GM23338 (cell line): ENCODE measurements at regions not wholly inside any gene's neighbourhood (a gene's known extent, or its start where the extent isn't known, plus 50 kb on each side); places are given as distances from the start of the nearest gene placed in this dataset.

Experiments
- ATAC-seq: fragments of 200-7000 bp; cut with Tn5 transposase; 3 replicates; pipeline ENCODE4 v1.9.1; 2020
- DNase-seq: peaks from one replicate; pipeline ENCODE4 v3.0.0-alpha.2; 2015; ENCODE audit warnings: low spot score
- H2AFZ ChIP-seq: fragments of 200-600 bp; sonication (generic); 2 replicates; pipeline ENCODE4 v1.8.0; 2016; ENCODE audit warnings: antibody characterized with exemption, mild to moderate bottlenecking, moderate library complexity
- H3F3A ChIP-seq: fragments of 200-600 bp; sonication (generic); replicated peaks from 2 replicates; pipeline ENCODE4 v1.8.0; 2017; ENCODE audit warnings: antibody characterized with exemption, mixed run types, low read depth
- H3K27ac ChIP-seq: fragments of 200-600 bp; sonication (generic); 2 replicates; pipeline ENCODE4 v1.6.1; 2016; ENCODE audit warnings: low read depth
- H3K27me3 ChIP-seq: fragments of 200-600 bp; sonication (generic); 2 replicates; pipeline ENCODE4 v1.8.0; 2016; ENCODE audit warnings: mild to moderate bottlenecking, mixed run types, moderate library complexity; ENCODE audit not compliant: insufficient read depth
- H3K36me3 ChIP-seq: fragments of 200-600 bp; sonication (generic); 2 replicates; pipeline ENCODE4 v1.8.0; 2016; ENCODE audit warnings: mild to moderate bottlenecking; ENCODE audit not compliant: insufficient read depth
- H3K4me1 ChIP-seq: fragments of 200-600 bp; sonication (generic); 2 replicates; pipeline ENCODE4 v1.8.0; 2016; ENCODE audit warnings: mild to moderate bottlenecking, moderate library complexity; ENCODE audit not compliant: insufficient read depth
- H3K4me2 ChIP-seq: fragments of 200-600 bp; sonication (generic); 2 replicates; pipeline ENCODE4 v1.7.1; 2017; ENCODE audit warnings: mixed run types
- H3K4me3 ChIP-seq: fragments of 200-600 bp; sonication (generic); 2 replicates; pipeline ENCODE4 v1.6.1; 2016; ENCODE audit warnings: mixed run types
- H3K79me2 ChIP-seq: fragments of 200-600 bp; sonication (generic); replicated peaks from 2 replicates; pipeline ENCODE4 v1.8.0; 2017; ENCODE audit warnings: mild to moderate bottlenecking; ENCODE audit not compliant: insufficient read depth
- H3K9me2 ChIP-seq: fragments of 200-600 bp; sonication (generic); 2 replicates; pipeline ENCODE4 v1.8.0; 2017; ENCODE audit not compliant: insufficient read depth
- H4K20me1 ChIP-seq: fragments of 200-600 bp; sonication (generic); replicated peaks from 2 replicates; pipeline ENCODE4 v1.8.0; 2017; ENCODE audit warnings: mild to moderate bottlenecking; ENCODE audit not compliant: insufficient read depth
- H3K27ac Mint-ChIP-seq: 2 replicates; pipeline ENCODE4 v1.8.0; 2020; ENCODE audit warnings: inconsistent platforms, mild to moderate bottlenecking, moderate library complexity, mixed read lengths
- H3K27me3 Mint-ChIP-seq: 3 replicates; pipeline ENCODE4 v1.8.0; 2022; ENCODE audit warnings: low read depth, mild to moderate bottlenecking, moderate library complexity, mixed read lengths, inconsistent platforms; ENCODE audit not compliant: insufficient read depth, poor library complexity
- H3K36me3 Mint-ChIP-seq: 3 replicates; pipeline ENCODE4 v1.8.0; 2021; ENCODE audit warnings: low read depth, mild to moderate bottlenecking, inconsistent platforms, moderate library complexity, mixed read lengths
- H3K4me1 Mint-ChIP-seq: 3 replicates; pipeline ENCODE4 v1.8.0; 2020; ENCODE audit warnings: mild to moderate bottlenecking, inconsistent platforms, mixed read lengths
- H3K4me3 Mint-ChIP-seq: 3 replicates; pipeline ENCODE4 v1.8.0; 2021; ENCODE audit warnings: moderate library complexity, mild to moderate bottlenecking, inconsistent platforms, mixed read lengths
- H3K9me3 Mint-ChIP-seq: 3 replicates; pipeline ENCODE4 v1.8.0; 2020; ENCODE audit warnings: moderate library complexity, mild to moderate bottlenecking, inconsistent platforms, mixed read lengths
- CREB1 ChIP-seq: fragments of 250-450 bp; sonication (Bioruptor Pico); IDR thresholded peaks from 2 replicates; pipeline ENCODE4 v1.5.0; 2020; ENCODE audit warnings: low read depth, mild to moderate bottlenecking, moderate library complexity
- CTCF ChIP-seq, 2 experiments: fragments of 200-600 bp in 1 of 2; sonication (generic) in 1 of 2; conservative IDR thresholded peaks; 2 replicates each; pipeline versions ENCODE4 v1.5.1 to v1.6.1; 2016 to 2017; ENCODE audit warnings: antibody characterized with exemption in 2 of 2, low read depth in 2 of 2, mild to moderate bottlenecking in 2 of 2, moderate library complexity in 1 of 2
- EZH2 ChIP-seq: fragments of 200-600 bp; sonication (generic); IDR thresholded peaks from one replicate; pipeline ENCODE4 v1.8.0; 2017; ENCODE audit warnings: antibody characterized with exemption, mild to moderate bottlenecking, low read depth; ENCODE audit not compliant: unreplicated experiment
- EZH2phosphoT487 ChIP-seq: fragments of 200-600 bp; sonication (generic); IDR thresholded peaks from one replicate; pipeline ENCODE4 v1.8.1; 2018; ENCODE audit warnings: antibody characterized with exemption; ENCODE audit not compliant: unreplicated experiment
- JUNB ChIP-seq: IDR thresholded peaks from one replicate; pipeline ENCODE4 v1.6.1; 2016; ENCODE audit warnings: antibody characterized with exemption; ENCODE audit not compliant: unreplicated experiment
- NANOG ChIP-seq: IDR thresholded peaks from 2 replicates; pipeline ENCODE4 v1.6.1; 2016; ENCODE audit warnings: antibody characterized with exemption, borderline replicate concordance
- POLR2AphosphoS5 ChIP-seq: IDR thresholded peaks from 2 replicates; pipeline ENCODE4 v1.6.1; 2016; ENCODE audit warnings: antibody characterized with exemption, low read depth
- REST ChIP-seq: IDR thresholded peaks from one replicate; pipeline ENCODE4 v1.6.1; 2018; ENCODE audit warnings: antibody characterized with exemption; ENCODE audit not compliant: unreplicated experiment
- STAT1 ChIP-seq: IDR thresholded peaks from one replicate; pipeline ENCODE4 v1.6.1; 2016; ENCODE audit warnings: antibody characterized with exemption; ENCODE audit not compliant: unreplicated experiment
- ZNF114 ChIP-seq: fragments of 250-450 bp; sonication (Bioruptor Pico); IDR thresholded peaks from 2 replicates; pipeline ENCODE4 v1.5.0; 2020; ENCODE audit warnings: mild to moderate bottlenecking, moderate library complexity
- ZNF331 ChIP-seq: fragments of 250-450 bp; sonication (Bioruptor Pico); IDR thresholded peaks from 2 replicates; pipeline ENCODE4 v1.5.0; 2020; ENCODE audit warnings: low read depth, mild to moderate bottlenecking, moderate library complexity
- TF ChIP-seq, protein P1 (sequence below): IDR thresholded peaks from 2 replicates; pipeline ENCODE4 v1.6.1; 2016; ENCODE audit warnings: antibody characterized with exemption
- TF ChIP-seq, protein P2 (sequence below): fragments of 250-450 bp; sonication (Bioruptor Pico); IDR thresholded peaks from 2 replicates; pipeline ENCODE4 v1.5.0; 2020; ENCODE audit warnings: mild to moderate bottlenecking, moderate library complexity

GRCh38 chr4:182133033-182133432 is 110.2 kb upstream of the TENM3 start:
- Histone ChIP-seq H3K4me2 (no peak overlapping the region), H3K4me3 (no peak overlapping the region), H2AFZ (no peak overlapping the region), H3K79me2 (no peaks in the 10 kb centered on the region), H3F3A (no peaks in the 10 kb centered on the region), H3K27me3 (no peaks in the 10 kb centered on the region), H3K27ac (no peak overlapping the region), H3K9me2 (no peaks in the 10 kb centered on the region), H3K4me1 (peaks cover 17% of the 10 kb centered on the region), H4K20me1 (no peaks in the 10 kb centered on the region), H3K36me3 (no peaks in the 10 kb centered on the region)
- DNase-seq: no peak
- peaks cover 17% of the 10 kb centered on the region for H3K4me1 Mint-ChIP-seq
- H3K27me3 Mint-ChIP-seq: no peaks in the 10 kb centered on the region
- H3K4me3 Mint-ChIP-seq: no peak overlapping the region
- ATAC-seq: no peak
- no peak for TF ChIP-seq EZH2phosphoT487
- TF ChIP-seq NANOG: no peak
- no peak for TF ChIP-seq STAT1
- TF ChIP-seq, protein P1, sequence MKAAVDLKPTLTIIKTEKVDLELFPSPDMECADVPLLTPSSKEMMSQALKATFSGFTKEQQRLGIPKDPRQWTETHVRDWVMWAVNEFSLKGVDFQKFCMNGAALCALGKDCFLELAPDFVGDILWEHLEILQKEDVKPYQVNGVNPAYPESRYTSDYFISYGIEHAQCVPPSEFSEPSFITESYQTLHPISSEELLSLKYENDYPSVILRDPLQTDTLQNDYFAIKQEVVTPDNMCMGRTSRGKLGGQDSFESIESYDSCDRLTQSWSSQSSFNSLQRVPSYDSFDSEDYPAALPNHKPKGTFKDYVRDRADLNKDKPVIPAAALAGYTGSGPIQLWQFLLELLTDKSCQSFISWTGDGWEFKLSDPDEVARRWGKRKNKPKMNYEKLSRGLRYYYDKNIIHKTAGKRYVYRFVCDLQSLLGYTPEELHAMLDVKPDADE: no peak
- no peak for TF ChIP-seq REST
- no peak for TF ChIP-seq JUNB
- TF ChIP-seq ZNF331 (CRISPR knock-in tag): no peak
- TF ChIP-seq CTCF (conservative IDR thresholded peaks at IDR 0.05; ENCODE audit: low read depth in 2 of 2): no peak
- TF ChIP-seq, protein P2, sequence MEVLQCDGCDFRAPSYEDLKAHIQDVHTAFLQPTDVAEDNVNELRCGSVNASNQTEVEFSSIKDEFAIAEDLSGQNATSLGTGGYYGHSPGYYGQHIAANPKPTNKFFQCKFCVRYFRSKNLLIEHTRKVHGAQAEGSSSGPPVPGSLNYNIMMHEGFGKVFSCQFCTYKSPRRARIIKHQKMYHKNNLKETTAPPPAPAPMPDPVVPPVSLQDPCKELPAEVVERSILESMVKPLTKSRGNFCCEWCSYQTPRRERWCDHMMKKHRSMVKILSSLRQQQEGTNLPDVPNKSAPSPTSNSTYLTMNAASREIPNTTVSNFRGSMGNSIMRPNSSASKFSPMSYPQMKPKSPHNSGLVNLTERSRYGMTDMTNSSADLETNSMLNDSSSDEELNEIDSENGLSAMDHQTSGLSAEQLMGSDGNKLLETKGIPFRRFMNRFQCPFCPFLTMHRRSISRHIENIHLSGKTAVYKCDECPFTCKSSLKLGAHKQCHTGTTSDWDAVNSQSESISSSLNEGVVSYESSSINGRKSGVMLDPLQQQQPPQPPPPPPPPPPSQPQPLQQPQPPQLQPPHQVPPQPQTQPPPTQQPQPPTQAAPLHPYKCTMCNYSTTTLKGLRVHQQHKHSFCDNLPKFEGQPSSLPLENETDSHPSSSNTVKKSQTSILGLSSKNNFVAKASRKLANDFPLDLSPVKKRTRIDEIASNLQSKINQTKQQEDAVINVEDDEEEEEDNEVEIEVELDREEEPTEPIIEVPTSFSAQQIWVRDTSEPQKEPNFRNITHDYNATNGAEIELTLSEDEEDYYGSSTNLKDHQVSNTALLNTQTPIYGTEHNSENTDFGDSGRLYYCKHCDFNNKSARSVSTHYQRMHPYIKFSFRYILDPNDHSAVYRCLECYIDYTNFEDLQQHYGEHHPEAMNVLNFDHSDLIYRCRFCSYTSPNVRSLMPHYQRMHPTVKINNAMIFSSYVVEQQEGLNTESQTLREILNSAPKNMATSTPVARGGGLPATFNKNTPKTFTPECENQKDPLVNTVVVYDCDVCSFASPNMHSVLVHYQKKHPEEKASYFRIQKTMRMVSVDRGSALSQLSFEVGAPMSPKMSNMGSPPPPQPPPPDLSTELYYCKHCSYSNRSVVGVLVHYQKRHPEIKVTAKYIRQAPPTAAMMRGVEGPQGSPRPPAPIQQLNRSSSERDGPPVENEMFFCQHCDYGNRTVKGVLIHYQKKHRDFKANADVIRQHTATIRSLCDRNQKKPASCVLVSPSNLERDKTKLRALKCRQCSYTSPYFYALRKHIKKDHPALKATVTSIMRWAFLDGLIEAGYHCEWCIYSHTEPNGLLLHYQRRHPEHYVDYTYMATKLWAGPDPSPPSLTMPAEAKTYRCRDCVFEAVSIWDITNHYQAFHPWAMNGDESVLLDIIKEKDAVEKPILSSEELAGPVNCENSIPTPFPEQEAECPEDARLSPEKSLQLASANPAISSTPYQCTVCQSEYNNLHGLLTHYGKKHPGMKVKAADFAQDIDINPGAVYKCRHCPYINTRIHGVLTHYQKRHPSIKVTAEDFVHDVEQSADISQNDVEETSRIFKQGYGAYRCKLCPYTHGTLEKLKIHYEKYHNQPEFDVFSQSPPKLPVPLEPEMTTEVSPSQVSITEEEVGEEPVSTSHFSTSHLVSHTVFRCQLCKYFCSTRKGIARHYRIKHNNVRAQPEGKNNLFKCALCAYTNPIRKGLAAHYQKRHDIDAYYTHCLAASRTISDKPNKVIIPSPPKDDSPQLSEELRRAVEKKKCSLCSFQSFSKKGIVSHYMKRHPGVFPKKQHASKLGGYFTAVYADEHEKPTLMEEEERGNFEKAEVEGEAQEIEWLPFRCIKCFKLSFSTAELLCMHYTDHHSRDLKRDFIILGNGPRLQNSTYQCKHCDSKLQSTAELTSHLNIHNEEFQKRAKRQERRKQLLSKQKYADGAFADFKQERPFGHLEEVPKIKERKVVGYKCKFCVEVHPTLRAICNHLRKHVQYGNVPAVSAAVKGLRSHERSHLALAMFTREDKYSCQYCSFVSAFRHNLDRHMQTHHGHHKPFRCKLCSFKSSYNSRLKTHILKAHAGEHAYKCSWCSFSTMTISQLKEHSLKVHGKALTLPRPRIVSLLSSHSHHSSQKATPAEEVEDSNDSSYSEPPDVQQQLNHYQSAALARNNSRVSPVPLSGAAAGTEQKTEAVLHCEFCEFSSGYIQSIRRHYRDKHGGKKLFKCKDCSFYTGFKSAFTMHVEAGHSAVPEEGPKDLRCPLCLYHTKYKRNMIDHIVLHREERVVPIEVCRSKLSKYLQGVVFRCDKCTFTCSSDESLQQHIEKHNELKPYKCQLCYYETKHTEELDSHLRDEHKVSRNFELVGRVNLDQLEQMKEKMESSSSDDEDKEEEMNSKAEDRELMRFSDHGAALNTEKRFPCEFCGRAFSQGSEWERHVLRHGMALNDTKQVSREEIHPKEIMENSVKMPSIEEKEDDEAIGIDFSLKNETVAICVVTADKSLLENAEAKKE (CRISPR knock-in tag): no peak
- TF ChIP-seq ZNF114 (CRISPR knock-in tag): no peak
- no peak for TF ChIP-seq CREB1 (CRISPR knock-in tag)
- TF ChIP-seq EZH2: no peak
- no peak for TF ChIP-seq POLR2AphosphoS5
- no peaks in the 10 kb centered on the region for H3K9me3 Mint-ChIP-seq
- H3K36me3 Mint-ChIP-seq: no peaks in the 10 kb centered on the region
- H3K27ac Mint-ChIP-seq: no peak overlapping the region
